OCI-LY7 (cell line): ENCODE measurements at regions not wholly inside any gene's neighbourhood (a gene's known extent, or its start where the extent isn't known, plus 50 kb on each side); places are given as distances from the start of the nearest gene placed in this dataset.

ENCODE experiments used
- BruUV-seq: library from RNA; stranded (reverse); fragments of 400-500 nt; replicated peaks from 2 replicates; lab custom pipeline; 2021; lab: Mats Ljungman, UMichigan
- CTCF ChIA-PET: fragments of 300-600 bp; sonication (Branson Sonifier 250); formaldehyde crosslinking; loops from one replicate; lab custom pipeline; 2022; ENCODE audit warnings: antibody characterized with exemption; ENCODE audit not compliant: unreplicated experiment; lab: Charles Lee
- POLR2A ChIA-PET: fragments of 300-600 bp; sonication (Branson Sonifier 250); formaldehyde crosslinking; loops from one replicate; lab custom pipeline; 2022; ENCODE audit warnings: antibody characterized with exemption; lab: Charles Lee
- DNase-seq: peaks from one replicate; pipeline ENCODE4 v3.0.0-alpha.2; 2015; ENCODE audit warnings: low spot score
- H2AFZ ChIP-seq: fragments of 200-600 bp; sonication (generic), shearing (Covaris generic); 2 replicates; pipeline ENCODE4 v1.6.1; 2014; ENCODE audit warnings: mild to moderate bottlenecking, antibody characterized with exemption, low read length, moderate library complexity
- H3K27ac ChIP-seq: fragments of 200-600 bp; sonication (generic); 2 replicates; pipeline ENCODE4 v1.5.1; 2014; ENCODE audit warnings: mixed run types, low read depth, mild to moderate bottlenecking, moderate library complexity, low read length, inconsistent platforms; ENCODE audit not compliant: poor library complexity, severe bottlenecking
- H3K36me3 ChIP-seq: fragments of 200-600 bp; sonication (generic); 2 replicates; pipeline ENCODE4 v1.6.1; 2014; ENCODE audit warnings: mild to moderate bottlenecking, antibody characterized with exemption, low read length, moderate library complexity, mixed read lengths; ENCODE audit not compliant: insufficient read depth
- H3K4me1 ChIP-seq: fragments of 200-600 bp; sonication (generic); 2 replicates; pipeline ENCODE4 v1.5.1; 2014; ENCODE audit warnings: mild to moderate bottlenecking, low read length; ENCODE audit not compliant: insufficient read depth, poor library complexity, severe bottlenecking
- H3K4me2 ChIP-seq: fragments of 200-600 bp; sonication (generic); 2 replicates; pipeline ENCODE4 v1.6.1; 2014; ENCODE audit warnings: mild to moderate bottlenecking, low read length
- H3K4me3 ChIP-seq: fragments of 200-600 bp; sonication (generic); 2 replicates; pipeline ENCODE4 v1.5.1; 2014; ENCODE audit warnings: mild to moderate bottlenecking, low read depth, low read length; ENCODE audit not compliant: poor library complexity, severe bottlenecking
- H3K79me2 ChIP-seq: fragments of 200-600 bp; sonication (generic); 2 replicates; pipeline ENCODE4 v1.6.1; 2016; ENCODE audit warnings: low read depth, mild to moderate bottlenecking, low read length, moderate library complexity, mixed read lengths; ENCODE audit not compliant: insufficient read depth
- H3K9me2 ChIP-seq: fragments of 200-600 bp; sonication (generic); 2 replicates; pipeline ENCODE4 v1.6.1; 2016; ENCODE audit warnings: mild to moderate bottlenecking, low read length, mixed read lengths; ENCODE audit not compliant: insufficient read depth
- H3K9me3 ChIP-seq: fragments of 200-600 bp; sonication (generic); 2 replicates; pipeline ENCODE4 v1.6.1; 2014; ENCODE audit warnings: mild to moderate bottlenecking, mixed run types, low read length, mixed read lengths
- H4K20me1 ChIP-seq: fragments of 200-600 bp; sonication (generic); 2 replicates; pipeline ENCODE4 v1.6.1; 2014; ENCODE audit warnings: mild to moderate bottlenecking, antibody characterized with exemption, low read length, moderate library complexity, mixed read lengths; ENCODE audit not compliant: insufficient read depth
- EZH2phosphoT487 ChIP-seq: fragments of 200-600 bp; sonication (generic); IDR thresholded peaks from 2 replicates; pipeline ENCODE4 v1.6.1; 2018; ENCODE audit warnings: low read depth, borderline replicate concordance, mild to moderate bottlenecking, mixed run types, antibody characterized with exemption, low read length, moderate library complexity, mixed read lengths
- intact Hi-C: fragments of 100-400 bp; cut with micrococcal nuclease; formaldehyde crosslinking; loops from one replicate; pipeline ENCODE4 v1.10.0; 2022; ENCODE audit not compliant: unreplicated experiment
- TF ChIP-seq, protein P1 (sequence below): fragments of 200-600 bp; sonication (generic); conservative IDR thresholded peaks from 2 replicates; pipeline ENCODE4 v1.5.1; 2014; ENCODE audit warnings: mild to moderate bottlenecking, antibody characterized with exemption, low read length, moderate library complexity, mixed read lengths

DNA sequence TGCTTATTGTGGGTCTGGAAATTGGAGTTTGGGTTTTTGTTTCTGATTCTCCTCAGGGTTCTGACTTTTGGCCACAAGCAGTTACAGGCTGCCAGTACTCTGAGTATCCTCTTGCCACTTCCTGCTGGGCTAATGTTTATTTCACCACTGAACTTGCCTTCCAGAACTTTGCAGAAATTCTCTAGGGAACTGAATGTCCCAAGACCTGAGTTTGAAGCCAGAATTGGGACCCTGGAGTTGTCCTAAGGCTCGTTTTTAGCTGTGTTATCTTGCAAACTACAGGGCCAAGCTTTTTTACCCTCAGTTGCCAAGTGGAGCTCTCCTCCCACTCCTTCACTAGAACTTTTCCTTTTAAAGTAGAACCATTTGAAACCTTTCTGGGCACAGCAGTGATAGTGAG, 89.9 kb downstream of the FAT3 start:
- no peaks in the 10 kb centered on the region for H3K4me1 ChIP-seq
- ChIA-PET POLR2A (no interaction called here), CTCF (no interaction called here)
- no peaks in the 10 kb centered on the region for H4K20me1 ChIP-seq
- no peaks in the 10 kb centered on the region for H3K9me2 ChIP-seq
- intact Hi-C loops = no loop called here
- H2AFZ ChIP-seq = no peak overlapping the region
- no peak for DNase-seq
- no peak overlapping the region for H3K4me3 ChIP-seq
- H3K9me3 ChIP-seq = no peaks in the 10 kb centered on the region
- no peak overlapping the region for H3K4me2 ChIP-seq
- no peaks in the 10 kb centered on the region for H3K79me2 ChIP-seq
- H3K36me3 ChIP-seq = no peaks in the 10 kb centered on the region
- H3K27ac ChIP-seq = no peak overlapping the region
- BruUV-seq = no TSS peak
- TF ChIP-seq, protein P1, sequence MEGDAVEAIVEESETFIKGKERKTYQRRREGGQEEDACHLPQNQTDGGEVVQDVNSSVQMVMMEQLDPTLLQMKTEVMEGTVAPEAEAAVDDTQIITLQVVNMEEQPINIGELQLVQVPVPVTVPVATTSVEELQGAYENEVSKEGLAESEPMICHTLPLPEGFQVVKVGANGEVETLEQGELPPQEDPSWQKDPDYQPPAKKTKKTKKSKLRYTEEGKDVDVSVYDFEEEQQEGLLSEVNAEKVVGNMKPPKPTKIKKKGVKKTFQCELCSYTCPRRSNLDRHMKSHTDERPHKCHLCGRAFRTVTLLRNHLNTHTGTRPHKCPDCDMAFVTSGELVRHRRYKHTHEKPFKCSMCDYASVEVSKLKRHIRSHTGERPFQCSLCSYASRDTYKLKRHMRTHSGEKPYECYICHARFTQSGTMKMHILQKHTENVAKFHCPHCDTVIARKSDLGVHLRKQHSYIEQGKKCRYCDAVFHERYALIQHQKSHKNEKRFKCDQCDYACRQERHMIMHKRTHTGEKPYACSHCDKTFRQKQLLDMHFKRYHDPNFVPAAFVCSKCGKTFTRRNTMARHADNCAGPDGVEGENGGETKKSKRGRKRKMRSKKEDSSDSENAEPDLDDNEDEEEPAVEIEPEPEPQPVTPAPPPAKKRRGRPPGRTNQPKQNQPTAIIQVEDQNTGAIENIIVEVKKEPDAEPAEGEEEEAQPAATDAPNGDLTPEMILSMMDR = no peak
- TF ChIP-seq EZH2phosphoT487 = no peak

DNA sequence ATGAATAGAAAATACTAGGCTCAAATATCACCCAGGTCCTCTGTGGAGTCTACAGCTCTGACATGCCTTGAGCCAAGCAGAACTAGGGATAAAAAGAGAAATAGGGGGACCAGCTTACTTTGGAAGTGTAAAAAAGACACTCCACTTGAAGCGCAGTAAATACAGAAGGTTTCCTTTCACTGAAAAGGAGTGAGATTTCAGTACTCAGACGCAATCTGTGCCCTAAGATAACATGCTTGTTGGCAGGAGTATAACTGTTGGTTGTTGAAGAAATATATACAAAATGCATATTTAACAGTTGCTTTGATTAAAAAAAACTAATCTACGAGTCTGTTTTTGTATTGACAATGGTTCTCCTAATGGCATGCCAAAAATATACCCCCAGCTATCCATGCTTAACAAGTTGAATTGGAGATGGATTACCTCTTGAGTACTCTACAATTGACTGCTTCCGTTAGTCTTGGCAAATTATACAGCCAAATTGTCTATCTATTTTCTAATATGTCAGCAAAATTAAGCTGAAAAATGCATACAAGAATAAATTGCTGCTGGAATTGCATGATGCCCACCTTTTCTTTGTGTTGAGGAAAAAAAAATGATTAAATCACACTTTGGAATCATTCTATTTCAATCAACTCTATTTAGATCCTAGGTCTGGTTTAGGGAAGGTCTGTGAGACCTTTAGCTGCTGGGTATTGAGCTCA, 91.6 kb downstream of the FAT3 start:
- Histone ChIP-seq H3K9me3 (no peaks in the 10 kb centered on the region), H3K79me2 (no peaks in the 10 kb centered on the region), H3K4me1 (no peaks in the 10 kb centered on the region), H3K36me3 (no peaks in the 10 kb centered on the region), H2AFZ (no peak overlapping the region), H4K20me1 (no peaks in the 10 kb centered on the region), H3K9me2 (no peaks in the 10 kb centered on the region), H3K27ac (no peak overlapping the region), H3K4me3 (no peak overlapping the region), H3K4me2 (no peak overlapping the region)
- ChIA-PET POLR2A (interaction anchor here (0.6 to 0.7 kb wide), 2 partner anchors 14 to 20 kb away, joined by 3 read pairs; no protein-coding TSS in a partner anchor), CTCF (no interaction called here)
- DNase-seq = no peak
- TF ChIP-seq EZH2phosphoT487 = no peak
- TF ChIP-seq, protein P1 = no peak
- intact Hi-C loops = no loop called here
- no TSS peak for BruUV-seq

DNA sequence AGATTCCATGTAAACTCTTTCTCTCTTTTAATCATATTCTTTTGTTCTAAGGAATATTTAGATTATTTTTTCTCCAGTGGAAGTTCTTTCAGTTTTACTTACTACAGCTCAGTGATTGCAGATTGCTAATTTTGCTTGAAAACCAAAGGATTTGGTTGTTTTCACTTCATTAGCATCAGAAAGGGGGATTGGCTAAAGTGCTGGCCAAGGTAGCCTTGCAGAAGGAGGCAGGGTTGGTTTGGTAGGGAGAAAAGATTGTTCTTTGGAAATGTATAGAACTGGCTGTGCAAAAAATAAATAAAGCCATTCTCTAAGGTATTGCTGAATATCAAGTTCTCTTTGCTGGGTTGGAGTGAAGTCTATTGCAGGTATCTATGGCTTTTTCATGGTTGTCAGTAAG, 92.6 kb downstream of the FAT3 start:
- no peak overlapping the region for H2AFZ ChIP-seq
- no peaks in the 10 kb centered on the region for H3K9me2 ChIP-seq
- ChIA-PET CTCF (no interaction called here), POLR2A (no interaction called here)
- H3K79me2 ChIP-seq = no peaks in the 10 kb centered on the region
- no peak overlapping the region for H3K27ac ChIP-seq
- intact Hi-C loops = no loop called here
- H3K4me1 ChIP-seq = no peaks in the 10 kb centered on the region
- H3K4me3 ChIP-seq = no peak overlapping the region
- no peaks in the 10 kb centered on the region for H3K36me3 ChIP-seq
- BruUV-seq = no TSS peak
- DNase-seq = no peak
- no peak overlapping the region for H3K4me2 ChIP-seq
- no peaks in the 10 kb centered on the region for H3K9me3 ChIP-seq
- TF ChIP-seq EZH2phosphoT487 = no peak
- TF ChIP-seq, protein P1 = no peak
- no peaks in the 10 kb centered on the region for H4K20me1 ChIP-seq
